ENCODE measurements at regions not wholly inside any gene's neighbourhood (a gene's known extent, or its start where the extent isn't known, plus 50 kb on each side); places are given as distances from the start of the nearest gene placed in this dataset.

GRCh38 chr3:134704133-134704532 is 53.3 kb upstream of the KY start:
- no peak for TF ChIP-seq MAX (IDR thresholded peaks at IDR 0.05; ENCODE audit: low read depth, low read length)
- TF ChIP-seq MYC (IDR thresholded peaks at IDR 0.05; ENCODE audit: low read depth, low read length), result no peak
- no peak for TF ChIP-seq CTCF (IDR thresholded peaks at IDR 0.05; ENCODE audit: low read depth, low read length)
- TF ChIP-seq POLR2A (IDR thresholded peaks at IDR 0.05; ENCODE audit: extremely low read depth, insufficient read length), result no peak
- DNase-seq (ENCODE audit: low read depth), result no peak
- H3K4me3 ChIP-seq (ENCODE audit: low read depth, low read length), result no peak overlapping the region

GRCh38 chr3:134704556-134704955 is 53.7 kb upstream of the KY start:
- H3K4me3 ChIP-seq (ENCODE audit: low read depth, low read length), result no peak overlapping the region
- TF ChIP-seq MAX (IDR thresholded peaks at IDR 0.05; ENCODE audit: low read depth, low read length), result no peak
- no peak for TF ChIP-seq POLR2A (IDR thresholded peaks at IDR 0.05; ENCODE audit: extremely low read depth, insufficient read length)
- no peak for TF ChIP-seq MYC (IDR thresholded peaks at IDR 0.05; ENCODE audit: low read depth, low read length)
- no peak for TF ChIP-seq CTCF (IDR thresholded peaks at IDR 0.05; ENCODE audit: low read depth, low read length)
- DNase-seq (ENCODE audit: low read depth), result no peak

GRCh38 chr3:134707908-134708597 is 57.2 kb upstream of the KY start:
- no peak overlapping the region for H3K4me3 ChIP-seq (ENCODE audit: low read depth, low read length)
- no peak for DNase-seq (ENCODE audit: low read depth)
- TF ChIP-seq MYC (IDR thresholded peaks at IDR 0.05; ENCODE audit: low read depth, low read length) (no peak), MAX (IDR thresholded peaks at IDR 0.05; ENCODE audit: low read depth, low read length) (no peak), POLR2A (IDR thresholded peaks at IDR 0.05; ENCODE audit: extremely low read depth, insufficient read length) (no peak), CTCF (IDR thresholded peaks at IDR 0.05; ENCODE audit: low read depth, low read length) (no peak)

GRCh38 chr3:134708671-134709070 is 57.8 kb upstream of the KY start:
- H3K4me3 ChIP-seq (ENCODE audit: low read depth, low read length), result no peak overlapping the region
- no peak for TF ChIP-seq POLR2A (IDR thresholded peaks at IDR 0.05; ENCODE audit: extremely low read depth, insufficient read length)
- TF ChIP-seq MYC (IDR thresholded peaks at IDR 0.05; ENCODE audit: low read depth, low read length), result no peak
- no peak for DNase-seq (ENCODE audit: low read depth)

- H3K4me3 ChIP-seq (ENCODE audit: low read depth, low read length), result no peak overlapping the region
- no peak for TF ChIP-seq POLR2A (IDR thresholded peaks at IDR 0.05; ENCODE audit: extremely low read depth, insufficient read length)
- TF ChIP-seq CTCF (IDR thresholded peaks at IDR 0.05; ENCODE audit: low read depth, low read length), result no peak
- TF ChIP-seq MAX (IDR thresholded peaks at IDR 0.05; ENCODE audit: low read depth, low read length), result no peak
- TF ChIP-seq MYC (IDR thresholded peaks at IDR 0.05; ENCODE audit: low read depth, low read length), result no peak
- no peak for DNase-seq (ENCODE audit: low read depth)
Observed at GRCh38 chr3:134709076-134709475, 58.3 kb upstream of the KY start.

GRCh38 chr3:134709561-134710312 is 58.9 kb upstream of the KY start:
- no peak overlapping the region for H3K4me3 ChIP-seq (ENCODE audit: low read depth, low read length)
- DNase-seq (ENCODE audit: low read depth), result no peak
- no peak for TF ChIP-seq MYC (IDR thresholded peaks at IDR 0.05; ENCODE audit: low read depth, low read length)
- TF ChIP-seq POLR2A (IDR thresholded peaks at IDR 0.05; ENCODE audit: extremely low read depth, insufficient read length), result no peak
- TF ChIP-seq CTCF (IDR thresholded peaks at IDR 0.05; ENCODE audit: low read depth, low read length), result no peak
- no peak for TF ChIP-seq MAX (IDR thresholded peaks at IDR 0.05; ENCODE audit: low read depth, low read length)

All from NB4 (cell line).